Parathyroid adenoma (tissue), 2 donors: ENCODE measurements at regions not wholly inside any gene's neighbourhood (a gene's known extent, or its start where the extent isn't known, plus 50 kb on each side); places are given as distances from the start of the nearest gene placed in this dataset.

Experiments
- H2AFZ ChIP-seq: fragments of 300-600 bp; sonication (generic); one replicate; pipeline ENCODE4 v1.7.0; 2017; ENCODE audit warnings: antibody characterized with exemption, mild to moderate bottlenecking
- H3K27ac ChIP-seq: fragments of 300-600 bp; sonication (generic); one replicate; pipeline ENCODE4 v1.7.0; 2017
- H3K27me3 ChIP-seq: fragments of 300-600 bp; sonication (generic); one replicate; pipeline ENCODE4 v1.7.0; 2017; ENCODE audit warnings: low read length; ENCODE audit not compliant: control insufficient read depth, insufficient read depth
- H3K36me3 ChIP-seq: fragments of 300-600 bp; sonication (generic); one replicate; pipeline ENCODE4 v1.7.0; 2017; ENCODE audit warnings: low read length; ENCODE audit not compliant: control insufficient read depth, insufficient read depth
- H3K4me1 ChIP-seq: fragments of 300-600 bp; sonication (generic); one replicate; pipeline ENCODE4 v1.7.0; 2017; ENCODE audit warnings: control low read depth
- H3K4me2 ChIP-seq: fragments of 300-600 bp; sonication (generic); one replicate; pipeline ENCODE4 v1.7.0; 2017; ENCODE audit warnings: low read length
- H3K4me3 ChIP-seq: fragments of 300-600 bp; sonication (generic); one replicate; pipeline ENCODE4 v1.7.0; 2017; ENCODE audit warnings: low read depth, low read length
- H3K79me2 ChIP-seq: fragments of 300-600 bp; sonication (generic); one replicate; pipeline ENCODE4 v1.7.0; 2017; ENCODE audit warnings: control low read depth
- H3K9ac ChIP-seq: fragments of 300-600 bp; sonication (generic); one replicate; pipeline ENCODE4 v1.7.0; 2017; ENCODE audit warnings: mild to moderate bottlenecking
- H3K9me3 ChIP-seq: fragments of 300-600 bp; sonication (generic); one replicate; pipeline ENCODE4 v1.7.0; 2017; ENCODE audit warnings: low read length; ENCODE audit not compliant: control insufficient read depth
- CTCF ChIP-seq: fragments of 300-600 bp; sonication (generic); IDR thresholded peaks from one replicate; pipeline ENCODE4 v1.7.0; 2017; ENCODE audit warnings: antibody characterized with exemption, mild to moderate bottlenecking
- donor health status: primary hyperparathyroidism.

GRCh38 chr7:47719675-47720074, 137.8 kb upstream of the TNS3 start:
- no peak overlapping the region for H3K4me3 ChIP-seq
- H3K9me3 ChIP-seq = no peaks in the 10 kb centered on the region
- H3K27ac ChIP-seq = no peak overlapping the region
- no peak overlapping the region for H3K9ac ChIP-seq
- no peak overlapping the region for H2AFZ ChIP-seq
- no peaks in the 10 kb centered on the region for H3K27me3 ChIP-seq
- H3K79me2 ChIP-seq = no peaks in the 10 kb centered on the region
- H3K4me2 ChIP-seq = no peak overlapping the region
- TF ChIP-seq CTCF = no peak
- H3K36me3 ChIP-seq = no peaks in the 10 kb centered on the region
- peaks cover 2% of the 10 kb centered on the region for H3K4me1 ChIP-seq

GRCh38 chr7:47715631-47716068, 133.7 kb upstream of the TNS3 start:
- no peak overlapping the region for H3K27ac ChIP-seq

GRCh38 chr7:47714669-47715607, 133.0 kb upstream of the TNS3 start:
- H2AFZ ChIP-seq = no peak overlapping the region
- H3K9me3 ChIP-seq = no peaks in the 10 kb centered on the region
- no peak for TF ChIP-seq CTCF
- H3K9ac ChIP-seq = no peak overlapping the region
- H3K79me2 ChIP-seq = no peaks in the 10 kb centered on the region
- no peaks in the 10 kb centered on the region for H3K4me1 ChIP-seq
- H3K4me3 ChIP-seq = no peak overlapping the region
- no peaks in the 10 kb centered on the region for H3K27me3 ChIP-seq
- H3K36me3 ChIP-seq = no peaks in the 10 kb centered on the region
- H3K27ac ChIP-seq = no peak overlapping the region
- H3K4me2 ChIP-seq = no peak overlapping the region

More at GRCh38 chr7:47715631-47716068, 133.7 kb upstream of the TNS3 start:
- Histone ChIP-seq H3K4me3 (no peak overlapping the region), H3K27me3 (no peaks in the 10 kb centered on the region), H3K4me1 (no peaks in the 10 kb centered on the region), H3K79me2 (no peaks in the 10 kb centered on the region), H3K9ac (no peak overlapping the region), H3K9me3 (no peaks in the 10 kb centered on the region), H3K36me3 (no peaks in the 10 kb centered on the region), H2AFZ (no peak overlapping the region), H3K4me2 (no peak overlapping the region)
- TF ChIP-seq CTCF = no peak

GRCh38 chr7:47713595-47713994, 131.7 kb upstream of the TNS3 start:
- Histone ChIP-seq H3K36me3 (no peaks in the 10 kb centered on the region), H3K4me3 (no peak overlapping the region), H2AFZ (no peak overlapping the region), H3K27ac (no peak overlapping the region), H3K4me1 (no peaks in the 10 kb centered on the region), H3K9ac (no peak overlapping the region), H3K27me3 (no peaks in the 10 kb centered on the region), H3K9me3 (no peaks in the 10 kb centered on the region), H3K79me2 (no peaks in the 10 kb centered on the region), H3K4me2 (no peak overlapping the region)
- no peak for TF ChIP-seq CTCF
